Muscle layer of duodenum (tissue), 2 donors: ENCODE measurements at regions not wholly inside any gene's neighbourhood (a gene's known extent, or its start where the extent isn't known, plus 50 kb on each side); places are given as distances from the start of the nearest gene placed in this dataset.

Experiments used
- H3K27ac ChIP-seq: one replicate; pipeline ENCODE4 v1.7.0; 2013; ENCODE audit warnings: mild to moderate bottlenecking, low read length
- H3K27me3 ChIP-seq: one replicate; pipeline ENCODE4 v1.7.0; 2013; ENCODE audit warnings: low read depth, mild to moderate bottlenecking, control low read depth, low read length
- H3K36me3 ChIP-seq, 2 donors: one replicate each; pipeline ENCODE4 v1.7.0; 2013; ENCODE audit warnings: low read length in 2 of 2, control low read depth in 1 of 2, mild to moderate bottlenecking in 1 of 2; ENCODE audit not compliant: insufficient read depth in 2 of 2, control insufficient read depth in 1 of 2
- H3K4me1 ChIP-seq, 2 donors: one replicate each; pipeline ENCODE4 v1.7.0; 2013; ENCODE audit warnings: low read length in 2 of 2, mild to moderate bottlenecking in 2 of 2, control low read depth in 1 of 2, moderate library complexity in 1 of 2; ENCODE audit not compliant: insufficient read depth in 2 of 2, control insufficient read depth in 1 of 2
- H3K4me3 ChIP-seq, 2 donors: one replicate each; pipeline ENCODE4 v1.7.0; 2013; ENCODE audit warnings: low read length in 2 of 2, low read depth in 1 of 2, mild to moderate bottlenecking in 1 of 2
- H3K9me3 ChIP-seq, 2 donors: one replicate each; pipeline ENCODE4 v1.7.0; 2013; ENCODE audit warnings: low read length in 2 of 2, control low read depth in 1 of 2, mild to moderate bottlenecking in 1 of 2; ENCODE audit not compliant: control insufficient read depth in 1 of 2
- donor health status: healthy.

- H3K4me3 ChIP-seq, result no peak overlapping the region
Observed at GRCh38 chr1:68963353-68963752, 466.5 kb upstream of the DEPDC1 start.

DNA sequence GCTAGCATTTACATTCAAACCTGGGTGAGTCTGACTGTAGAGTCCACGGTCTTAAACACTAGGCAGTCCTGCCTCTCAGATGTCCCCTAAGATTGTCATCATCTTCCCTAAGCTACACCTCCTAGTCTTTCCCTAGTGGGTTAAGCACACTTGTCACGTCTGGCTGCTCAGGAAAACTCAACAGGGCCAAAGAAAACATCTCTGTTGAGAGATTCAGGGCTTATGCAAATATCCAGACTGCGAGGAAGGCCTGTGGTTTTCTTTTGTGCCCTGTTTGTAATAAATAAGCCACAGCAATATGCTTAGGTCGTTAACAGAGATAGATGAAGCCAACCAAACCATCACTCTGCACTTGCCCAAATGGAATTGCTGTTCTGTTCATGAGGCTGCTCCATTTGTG lies 472.6 kb upstream of the DEPDC1 start:
- Histone ChIP-seq H3K4me1 (peaks cover 0 to 4% of the 10 kb centered on the region in 2 donors), H3K4me3 (no peak overlapping the region), H3K27ac (no peak overlapping the region), H3K36me3 (no peaks in the 10 kb centered on the region), H3K27me3 (no peaks in the 10 kb centered on the region), H3K9me3 (no peaks in the 10 kb centered on the region)

More at GRCh38 chr1:68963353-68963752, 466.5 kb upstream of the DEPDC1 start:
- no peaks in the 10 kb centered on the region for H3K9me3 ChIP-seq
- no peak overlapping the region for H3K27ac ChIP-seq
- no peaks in the 10 kb centered on the region for H3K4me1 ChIP-seq
- no peaks in the 10 kb centered on the region for H3K36me3 ChIP-seq
- no peaks in the 10 kb centered on the region for H3K27me3 ChIP-seq

DNA sequence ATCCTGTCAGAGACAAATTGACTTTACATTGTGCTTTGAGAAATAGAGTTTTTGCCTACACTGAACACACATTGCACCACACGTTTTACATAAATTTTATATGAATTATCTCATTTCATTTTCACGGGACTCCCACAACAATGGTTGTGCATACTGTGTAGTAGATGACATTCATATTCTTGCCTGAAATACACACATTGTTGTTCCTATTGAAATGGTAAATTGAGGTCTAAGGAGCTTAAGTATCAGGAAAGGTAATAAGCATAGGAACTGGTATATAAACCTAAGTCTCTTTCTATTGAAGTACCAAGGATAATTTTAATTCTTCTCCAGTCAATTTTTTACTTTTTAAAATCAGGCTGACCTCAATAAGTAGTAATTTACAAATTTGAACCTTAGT lies 473.7 kb upstream of the DEPDC1 start:
- no peaks in the 10 kb centered on the region for H3K9me3 ChIP-seq
- no peak overlapping the region for H3K4me3 ChIP-seq
- no peaks in the 10 kb centered on the region for H3K27me3 ChIP-seq
- H3K4me1 ChIP-seq, result peaks cover 0 to 10% of the 10 kb centered on the region in 2 donors
- no peak overlapping the region for H3K27ac ChIP-seq
- H3K36me3 ChIP-seq, result no peaks in the 10 kb centered on the region

- Histone ChIP-seq H3K4me3 (no peak overlapping the region), H3K27me3 (no peaks in the 10 kb centered on the region), H3K36me3 (no peaks in the 10 kb centered on the region), H3K9me3 (no peaks in the 10 kb centered on the region), H3K4me1 (peaks cover 0 to 20% of the 10 kb centered on the region in 2 donors), H3K27ac (no peak overlapping the region)
Observed at GRCh38 chr1:68973459-68974244, 476.8 kb upstream of the DEPDC1 start.

DNA sequence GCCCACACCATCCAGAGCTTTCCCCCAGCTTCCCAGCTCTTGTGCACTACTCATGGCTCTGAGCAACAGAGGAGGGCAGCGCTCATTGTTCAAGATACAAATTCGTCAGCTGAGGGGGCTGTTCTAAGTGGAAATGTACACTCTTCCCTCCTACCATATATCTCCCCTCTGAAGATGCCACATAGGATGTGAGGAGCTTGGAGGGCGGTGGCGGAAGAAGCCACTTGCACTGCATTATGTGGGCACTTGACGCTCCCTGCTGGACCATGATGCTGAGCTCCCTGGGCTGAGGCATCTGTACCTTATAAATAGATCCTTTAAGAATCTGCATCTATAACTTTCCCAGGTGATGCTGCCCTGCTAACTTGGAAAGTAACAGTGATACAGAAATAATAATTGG lies 477.6 kb upstream of the DEPDC1 start:
- no peaks in the 10 kb centered on the region for H3K36me3 ChIP-seq

GRCh38 chr1:68975212-68975933 lies 478.5 kb upstream of the DEPDC1 start:
- no peaks in the 10 kb centered on the region for H3K36me3 ChIP-seq
- no peaks in the 10 kb centered on the region for H3K9me3 ChIP-seq
- no peaks in the 10 kb centered on the region for H3K27me3 ChIP-seq
- no peak overlapping the region for H3K4me3 ChIP-seq
- peaks cover 0 to 20% of the 10 kb centered on the region in 2 donors for H3K4me1 ChIP-seq
- H3K27ac ChIP-seq, result peak overlapping the region; percentile 19

More for the DNA sequence above, 477.6 kb upstream of the DEPDC1 start:
- peaks cover 0 to 20% of the 10 kb centered on the region in 2 donors for H3K4me1 ChIP-seq
- no peak overlapping the region for H3K27ac ChIP-seq
- H3K9me3 ChIP-seq, result no peaks in the 10 kb centered on the region
- no peaks in the 10 kb centered on the region for H3K27me3 ChIP-seq
- no peak overlapping the region for H3K4me3 ChIP-seq

DNA sequence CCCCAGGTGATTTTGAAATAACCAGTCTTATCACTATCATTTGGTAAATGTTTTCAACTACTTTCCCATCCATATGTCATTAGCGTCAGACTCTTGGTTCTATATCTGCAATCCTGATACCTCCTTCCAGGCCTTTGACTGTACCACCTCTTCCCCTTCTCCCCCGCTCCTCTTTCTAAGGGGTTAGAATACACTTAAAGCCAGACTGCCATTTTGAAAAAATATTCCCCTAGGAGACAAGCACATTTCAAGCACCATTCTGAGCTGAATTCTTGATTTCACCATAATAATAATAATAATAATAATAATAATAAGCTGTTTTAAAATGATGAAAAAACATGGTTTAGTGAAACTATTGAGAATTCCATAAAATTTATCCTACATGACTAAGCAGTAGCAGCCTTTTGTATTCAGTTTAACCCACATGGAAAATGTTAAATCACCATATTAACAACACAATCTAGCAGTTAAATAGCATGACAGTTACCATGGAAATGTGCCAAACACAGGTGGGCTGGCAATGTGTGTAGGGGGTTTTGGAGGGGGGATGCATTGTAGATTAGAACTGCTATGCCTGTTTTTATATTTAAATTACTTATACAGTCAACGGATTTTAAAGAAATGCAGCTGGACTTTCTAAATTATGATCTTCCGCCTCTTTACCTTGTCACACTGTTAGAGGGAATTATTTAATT lies 480.2 kb upstream of the DEPDC1 start:
- peaks cover 0 to 20% of the 10 kb centered on the region in 2 donors for H3K4me1 ChIP-seq

DNA sequence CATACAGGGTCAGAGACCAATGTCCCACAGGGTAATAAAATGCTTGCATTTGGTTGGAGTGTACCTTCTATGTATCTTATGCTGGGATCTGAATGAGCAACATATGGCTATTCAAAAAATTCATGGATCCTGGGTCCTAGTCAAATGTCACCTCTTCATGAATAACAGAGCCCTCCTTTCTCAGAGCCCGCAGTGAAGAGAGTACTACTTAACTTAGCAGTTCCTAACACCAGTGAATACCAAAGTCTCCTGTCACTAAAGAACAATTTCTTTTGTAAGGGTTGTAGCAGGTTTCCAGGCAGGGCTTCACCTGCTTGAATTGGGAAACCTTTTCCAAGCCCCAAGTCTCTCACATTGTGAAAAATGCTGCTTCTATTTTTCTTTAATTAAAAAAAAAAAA lies 483.0 kb upstream of the DEPDC1 start:
- Histone ChIP-seq H3K27me3 (no peaks in the 10 kb centered on the region), H3K27ac (no peak overlapping the region), H3K36me3 (no peaks in the 10 kb centered on the region), H3K4me3 (no peak overlapping the region), H3K4me1 (peaks cover 0 to 13% of the 10 kb centered on the region in 2 donors), H3K9me3 (no peaks in the 10 kb centered on the region)

More for the DNA sequence above, 480.2 kb upstream of the DEPDC1 start:
- H3K36me3 ChIP-seq, result no peaks in the 10 kb centered on the region
- no peaks in the 10 kb centered on the region for H3K27me3 ChIP-seq
- no peak overlapping the region for H3K27ac ChIP-seq
- H3K9me3 ChIP-seq, result no peaks in the 10 kb centered on the region
- no peak overlapping the region for H3K4me3 ChIP-seq

DNA sequence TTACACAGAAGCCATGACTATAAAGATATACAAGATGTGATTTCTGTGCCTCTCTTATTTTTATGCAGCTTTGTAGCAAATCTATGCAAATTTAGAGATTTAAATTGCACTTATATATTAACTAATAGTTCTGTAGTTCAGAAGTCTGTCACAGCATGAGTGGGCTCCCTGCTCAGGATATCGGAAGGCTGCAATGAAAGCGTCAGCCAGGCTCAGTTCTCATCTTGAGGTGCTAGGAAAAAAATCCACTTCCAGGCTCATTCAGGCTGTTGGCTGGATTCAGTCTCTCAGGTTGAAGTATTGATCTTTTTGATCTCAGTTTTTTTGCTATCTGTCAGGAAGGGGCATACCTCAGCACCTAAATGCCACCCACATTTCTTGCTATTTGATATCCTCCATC lies 487.4 kb upstream of the DEPDC1 start:
- H3K36me3 ChIP-seq, result no peaks in the 10 kb centered on the region
- H3K4me3 ChIP-seq, result no peak overlapping the region
- no peak overlapping the region for H3K27ac ChIP-seq
- no peaks in the 10 kb centered on the region for H3K4me1 ChIP-seq
- H3K9me3 ChIP-seq, result no peaks in the 10 kb centered on the region
- no peaks in the 10 kb centered on the region for H3K27me3 ChIP-seq

DNA sequence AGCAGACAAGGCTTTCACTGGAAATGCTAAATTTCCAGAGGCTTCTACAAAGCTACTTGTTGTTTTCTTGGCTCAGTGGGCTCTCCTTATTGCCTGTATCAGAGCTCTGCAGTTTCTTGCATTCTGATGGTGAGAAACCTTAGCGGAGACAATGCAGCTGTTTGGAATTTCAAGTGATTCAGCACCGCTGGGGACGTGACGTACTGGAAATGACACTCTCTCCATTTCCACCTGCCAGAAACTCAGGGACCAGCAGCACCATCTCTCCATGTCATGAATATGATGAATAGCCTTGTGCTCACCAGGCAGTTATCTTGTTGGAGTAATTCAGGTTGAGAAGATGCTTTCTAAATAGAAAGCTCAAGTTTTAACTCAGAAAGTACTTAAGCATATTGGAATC lies 497.2 kb upstream of the DEPDC1 start:
- Histone ChIP-seq H3K9me3 (no peaks in the 10 kb centered on the region), H3K36me3 (no peaks in the 10 kb centered on the region), H3K27ac (no peak overlapping the region), H3K27me3 (no peaks in the 10 kb centered on the region), H3K4me3 (no peak overlapping the region), H3K4me1 (no peaks in the 10 kb centered on the region)

GRCh38 chr1:69016468-69016867 lies 519.6 kb upstream of the DEPDC1 start:
- no peak overlapping the region for H3K27ac ChIP-seq
- no peaks in the 10 kb centered on the region for H3K4me1 ChIP-seq
- no peaks in the 10 kb centered on the region for H3K36me3 ChIP-seq

More at GRCh38 chr1:69016468-69016867, 519.6 kb upstream of the DEPDC1 start:
- Histone ChIP-seq H3K9me3 (peaks cover 0 to 4% of the 10 kb centered on the region in 2 donors), H3K27me3 (no peaks in the 10 kb centered on the region), H3K4me3 (no peak overlapping the region)
